CD14-positive monocyte (primary cell): ENCODE measurements at regions not wholly inside any gene's neighbourhood (a gene's known extent, or its start where the extent isn't known, plus 50 kb on each side); places are given as distances from the start of the nearest gene placed in this dataset.
A peak's percentile ranks its signal among the peaks of the same experiment; 100 is the strongest.

Source experiments
- DNase-seq, 3 donors: peaks; one replicate each; pipeline ENCODE4 v3.0.0-alpha.2; 2011 to 2022
- H2AFZ ChIP-seq: 2 replicates; pipeline ENCODE4 v1.6.0; 2012; ENCODE audit warnings: mild to moderate bottlenecking, low read depth, low read length, inconsistent platforms; ENCODE audit not compliant: insufficient read depth, poor library complexity, severe bottlenecking
- H3K27ac ChIP-seq, 2 donors: 1 replicate in 1 of 2; 2 replicates in 1 of 2; pipeline ENCODE4 v1.5.1; 2012 to 2013; ENCODE audit warnings: low read length in 2 of 2, control low read depth in 1 of 2, inconsistent platforms in 1 of 2, low read depth in 1 of 2, mild to moderate bottlenecking in 1 of 2
- H3K27me3 ChIP-seq, 2 donors: one replicate each; pipeline versions ENCODE4 v1.6.0 to v1.6.1; 2011 to 2013; ENCODE audit warnings: low read length in 2 of 2; ENCODE audit not compliant: control insufficient read depth in 2 of 2, insufficient read depth in 2 of 2
- H3K36me3 ChIP-seq, 2 donors: replicated peaks in 1 of 2; 1 replicate in 1 of 2; 2 replicates in 1 of 2; pipeline versions ENCODE4 v1.5.1 to v1.6.1; 2012 to 2013; ENCODE audit warnings: low read length in 2 of 2, control low read depth in 1 of 2, inconsistent platforms in 1 of 2, mild to moderate bottlenecking in 1 of 2; ENCODE audit not compliant: insufficient read depth in 2 of 2, control insufficient read depth in 1 of 2
- H3K4me1 ChIP-seq, 2 donors: 1 replicate in 1 of 2; 2 replicates in 1 of 2; pipeline versions ENCODE4 v1.5.1 to v1.6.1; 2012 to 2013; ENCODE audit warnings: low read length in 2 of 2, control low read depth in 1 of 2, inconsistent platforms in 1 of 2, mild to moderate bottlenecking in 1 of 2, moderate library complexity in 1 of 2; ENCODE audit not compliant: insufficient read depth in 2 of 2, control insufficient read depth in 1 of 2
- H3K4me2 ChIP-seq: replicated peaks from 2 replicates; pipeline ENCODE3; 2012; ENCODE audit warnings: low read length, moderate library complexity, mild to moderate bottlenecking; ENCODE audit not compliant: poor library complexity, severe bottlenecking; ENCODE audit errors: extremely low read depth
- H3K4me3 ChIP-seq, 3 experiments: fragments of 200-600 bp in 1 of 3; sonication (generic) in 1 of 3; replicated peaks in 1 of 3; 1 replicate in 2 of 3; 2 replicates in 1 of 3; pipeline ENCODE4 v1.5.1; 2011 to 2013; ENCODE audit warnings: low read length in 3 of 3, mild to moderate bottlenecking in 3 of 3, control low read depth in 2 of 3, low read depth in 2 of 3, inconsistent platforms in 1 of 3, moderate library complexity in 1 of 3
- H3K79me2 ChIP-seq: 2 replicates; pipeline ENCODE4 v1.6.0; 2012; ENCODE audit warnings: mild to moderate bottlenecking, control low read depth, inconsistent platforms, low read length, moderate library complexity; ENCODE audit not compliant: insufficient read depth
- H3K9ac ChIP-seq: 2 replicates; pipeline ENCODE4 v1.6.0; 2017; ENCODE audit warnings: low read length, mild to moderate bottlenecking; ENCODE audit not compliant: insufficient read depth, poor library complexity, severe bottlenecking
- H3K9me3 ChIP-seq, 2 donors: replicated peaks in 1 of 2; 1 replicate in 1 of 2; 2 replicates in 1 of 2; pipeline versions ENCODE4 v1.5.1 to v1.6.1; 2012 to 2013; ENCODE audit warnings: low read length in 2 of 2, control low read depth in 1 of 2; ENCODE audit not compliant: control insufficient read depth in 1 of 2, insufficient read depth in 1 of 2
- H4K20me1 ChIP-seq: 2 replicates; pipeline ENCODE4 v1.6.0; 2012; ENCODE audit warnings: mild to moderate bottlenecking, low read length, control low read depth, moderate library complexity; ENCODE audit not compliant: insufficient read depth
- H3K27ac Mint-ChIP-seq, 7 donors: one replicate each; pipeline ENCODE4 v1.8.0; 2020; ENCODE audit warnings: mild to moderate bottlenecking in 7 of 7, mixed read lengths in 7 of 7, moderate library complexity in 6 of 7, inconsistent platforms in 2 of 7
- H3K27me3 Mint-ChIP-seq, 3 donors: one replicate each; pipeline ENCODE4 v1.8.0; 2021 to 2022; ENCODE audit warnings: low read depth in 3 of 3, mild to moderate bottlenecking in 3 of 3, mixed read lengths in 3 of 3, moderate library complexity in 3 of 3, inconsistent platforms in 1 of 3
- H3K36me3 Mint-ChIP-seq, 2 donors: one replicate each; pipeline ENCODE4 v1.8.0; 2020; ENCODE audit warnings: mixed read lengths in 2 of 2, inconsistent platforms in 1 of 2, mild to moderate bottlenecking in 1 of 2
- H3K4me1 Mint-ChIP-seq: one replicate; pipeline ENCODE4 v1.8.0; 2020; ENCODE audit warnings: mild to moderate bottlenecking, mixed read lengths
- H3K4me3 Mint-ChIP-seq, 2 donors: one replicate each; pipeline ENCODE4 v1.8.0; 2020; ENCODE audit warnings: mild to moderate bottlenecking in 2 of 2, mixed read lengths in 2 of 2, moderate library complexity in 1 of 2
- H3K9me3 Mint-ChIP-seq, 7 donors: one replicate each; pipeline ENCODE4 v1.8.0; 2020 to 2022; ENCODE audit warnings: mixed read lengths in 7 of 7, mild to moderate bottlenecking in 6 of 7, moderate library complexity in 6 of 7, inconsistent platforms in 2 of 7
- WGBS: methylation state at CpG from one replicate; pipeline ENCODE4 v1.1.5; 2013; ENCODE audit warnings: missing lambda C conversion rate; ENCODE audit not compliant: insufficient coverage; 5-methylcytosine and 5-hydroxymethylcytosine counted together
- intact Hi-C, 2 donors: fragments of 100-400 bp; cut with micrococcal nuclease; formaldehyde crosslinking; loops; one replicate each; pipeline versions ENCODE4 v1.15.0 to v1.15.1; 2023
- TF ChIP-seq, protein P1 (sequence below): fragments of 200-600 bp; IDR thresholded peaks from one replicate; pipeline ENCODE4 v1.8.0; 2022; ENCODE audit warnings: antibody characterized with exemption, mild to moderate bottlenecking

DNA sequence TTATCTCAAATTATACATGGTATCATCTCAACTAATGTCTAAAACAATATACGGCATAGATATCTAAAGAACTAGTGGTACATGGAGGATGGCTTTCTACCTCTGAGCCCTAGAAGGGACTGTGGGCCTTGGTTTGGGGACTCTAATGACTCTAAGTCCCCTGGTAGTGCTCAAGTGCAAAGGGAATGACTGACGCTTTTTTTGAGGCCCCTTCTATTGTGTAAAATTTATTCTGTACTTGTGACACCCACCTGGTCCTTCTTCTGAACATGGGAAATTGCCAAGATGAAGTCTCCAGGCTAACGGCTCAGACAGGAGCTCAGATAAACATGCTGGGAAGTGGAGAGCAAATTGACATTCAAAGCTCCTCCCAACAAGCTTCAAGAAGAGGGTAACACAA lies 53.4 kb upstream of the IGLL5 start:
- Histone ChIP-seq H3K9ac (no peak overlapping the region), H3K4me3 (no peak overlapping the region), H3K27me3 (no peaks in the 10 kb centered on the region), H2AFZ (no peak overlapping the region), H3K4me1 (peaks cover 30 to 34% of the 10 kb centered on the region in 2 donors), H3K36me3 (no peaks in the 10 kb centered on the region), H4K20me1 (no peaks in the 10 kb centered on the region), H3K4me2 (no peak overlapping the region), H3K9me3 (no peaks in the 10 kb centered on the region), H3K27ac (no peak overlapping the region), H3K79me2 (no peaks in the 10 kb centered on the region)
- Mint-ChIP-seq H3K27me3 (no peaks in the 10 kb centered on the region), H3K4me3 (no peak overlapping the region), H3K4me1 (peaks cover 29% of the 10 kb centered on the region), H3K9me3 (peaks cover 0 to 9% (median 4%) of the 10 kb centered on the region in 7 donors), H3K27ac (no peak overlapping the region), H3K36me3 (no peaks in the 10 kb centered on the region)
- intact Hi-C loops = no loop called here
- TF ChIP-seq, protein P1, sequence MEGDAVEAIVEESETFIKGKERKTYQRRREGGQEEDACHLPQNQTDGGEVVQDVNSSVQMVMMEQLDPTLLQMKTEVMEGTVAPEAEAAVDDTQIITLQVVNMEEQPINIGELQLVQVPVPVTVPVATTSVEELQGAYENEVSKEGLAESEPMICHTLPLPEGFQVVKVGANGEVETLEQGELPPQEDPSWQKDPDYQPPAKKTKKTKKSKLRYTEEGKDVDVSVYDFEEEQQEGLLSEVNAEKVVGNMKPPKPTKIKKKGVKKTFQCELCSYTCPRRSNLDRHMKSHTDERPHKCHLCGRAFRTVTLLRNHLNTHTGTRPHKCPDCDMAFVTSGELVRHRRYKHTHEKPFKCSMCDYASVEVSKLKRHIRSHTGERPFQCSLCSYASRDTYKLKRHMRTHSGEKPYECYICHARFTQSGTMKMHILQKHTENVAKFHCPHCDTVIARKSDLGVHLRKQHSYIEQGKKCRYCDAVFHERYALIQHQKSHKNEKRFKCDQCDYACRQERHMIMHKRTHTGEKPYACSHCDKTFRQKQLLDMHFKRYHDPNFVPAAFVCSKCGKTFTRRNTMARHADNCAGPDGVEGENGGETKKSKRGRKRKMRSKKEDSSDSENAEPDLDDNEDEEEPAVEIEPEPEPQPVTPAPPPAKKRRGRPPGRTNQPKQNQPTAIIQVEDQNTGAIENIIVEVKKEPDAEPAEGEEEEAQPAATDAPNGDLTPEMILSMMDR = no peak
- 83% methylated on average over 1 of the region's 3 CpGs for WGBS
- DNase-seq = no peak

DNA sequence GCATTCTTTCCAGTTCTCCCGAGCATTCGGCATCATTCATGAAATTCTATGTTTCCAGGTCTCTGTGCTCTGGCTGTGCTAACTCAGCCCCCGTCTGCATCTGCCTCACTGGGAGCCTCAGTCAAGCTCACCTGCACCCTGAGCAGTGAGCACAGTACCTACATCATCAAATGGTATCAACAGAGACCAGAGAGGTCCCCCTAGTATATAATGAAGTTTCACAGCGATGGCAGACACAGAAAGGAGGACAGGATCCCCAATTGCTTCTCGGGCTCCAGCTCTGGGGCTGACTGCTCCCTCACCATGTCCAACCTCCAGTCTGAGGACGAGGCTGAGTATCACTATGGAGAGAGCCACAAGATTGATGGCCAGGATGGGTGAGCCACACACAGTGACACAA lies 52.8 kb upstream of the IGLL5 start:
- Histone ChIP-seq H2AFZ (no peak overlapping the region), H3K27ac (no peak overlapping the region), H3K4me3 (no peak overlapping the region), H3K36me3 (no peaks in the 10 kb centered on the region), H3K9me3 (no peaks in the 10 kb centered on the region), H3K4me1 (peaks cover 30 to 34% of the 10 kb centered on the region in 2 donors), H3K27me3 (no peaks in the 10 kb centered on the region), H3K79me2 (no peaks in the 10 kb centered on the region), H3K4me2 (no peak overlapping the region), H4K20me1 (no peaks in the 10 kb centered on the region), H3K9ac (no peak overlapping the region)
- intact Hi-C loops = no loop called here
- TF ChIP-seq, protein P1 = no peak
- no peak for DNase-seq
- H3K27ac Mint-ChIP-seq = peak overlapping the region in 2 of 7 donors; percentile 49 to 50
- no peak overlapping the region for H3K4me3 Mint-ChIP-seq
- H3K27me3 Mint-ChIP-seq = no peaks in the 10 kb centered on the region
- WGBS = 96% methylated on average over 4 of the region's 6 CpGs
- peaks cover 0 to 9% (median 4%) of the 10 kb centered on the region in 7 donors for H3K9me3 Mint-ChIP-seq
- peaks cover 29% of the 10 kb centered on the region for H3K4me1 Mint-ChIP-seq
- H3K36me3 Mint-ChIP-seq = no peaks in the 10 kb centered on the region
